ENCODE measurements at regions not wholly inside any gene's neighbourhood (a gene's known extent, or its start where the extent isn't known, plus 50 kb on each side); places are given as distances from the start of the nearest gene placed in this dataset.

DNA sequence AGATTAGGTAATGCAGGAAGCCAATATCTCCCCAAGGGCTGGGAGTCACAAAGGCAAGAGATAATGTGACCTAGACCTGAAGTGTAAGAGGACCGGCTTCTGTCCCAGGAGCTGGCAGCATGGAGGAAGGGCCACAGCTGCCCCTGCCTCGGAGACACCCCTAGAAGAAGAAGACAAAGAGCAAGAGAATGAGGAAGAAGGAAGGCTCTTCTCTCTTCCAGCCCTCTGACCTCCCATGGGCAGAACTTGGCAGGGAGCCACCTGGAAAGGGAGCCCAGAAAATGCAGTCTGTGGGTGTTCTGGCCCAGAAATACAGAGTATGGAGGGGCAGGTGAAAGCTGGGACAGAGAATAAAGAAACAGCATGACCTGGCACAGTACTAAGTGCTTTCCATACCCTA, 151.0 kb downstream of the C5orf15 start:
- TF ChIP-seq, protein P1, sequence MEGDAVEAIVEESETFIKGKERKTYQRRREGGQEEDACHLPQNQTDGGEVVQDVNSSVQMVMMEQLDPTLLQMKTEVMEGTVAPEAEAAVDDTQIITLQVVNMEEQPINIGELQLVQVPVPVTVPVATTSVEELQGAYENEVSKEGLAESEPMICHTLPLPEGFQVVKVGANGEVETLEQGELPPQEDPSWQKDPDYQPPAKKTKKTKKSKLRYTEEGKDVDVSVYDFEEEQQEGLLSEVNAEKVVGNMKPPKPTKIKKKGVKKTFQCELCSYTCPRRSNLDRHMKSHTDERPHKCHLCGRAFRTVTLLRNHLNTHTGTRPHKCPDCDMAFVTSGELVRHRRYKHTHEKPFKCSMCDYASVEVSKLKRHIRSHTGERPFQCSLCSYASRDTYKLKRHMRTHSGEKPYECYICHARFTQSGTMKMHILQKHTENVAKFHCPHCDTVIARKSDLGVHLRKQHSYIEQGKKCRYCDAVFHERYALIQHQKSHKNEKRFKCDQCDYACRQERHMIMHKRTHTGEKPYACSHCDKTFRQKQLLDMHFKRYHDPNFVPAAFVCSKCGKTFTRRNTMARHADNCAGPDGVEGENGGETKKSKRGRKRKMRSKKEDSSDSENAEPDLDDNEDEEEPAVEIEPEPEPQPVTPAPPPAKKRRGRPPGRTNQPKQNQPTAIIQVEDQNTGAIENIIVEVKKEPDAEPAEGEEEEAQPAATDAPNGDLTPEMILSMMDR (IDR thresholded peaks at IDR 0.05): no peak
- TF ChIP-seq POLR2AphosphoS5 (IDR thresholded peaks at IDR 0.05) (no peak), POLR2A (IDR thresholded peaks at IDR 0.05; ENCODE audit: low read depth) (no peak), EP300 (IDR thresholded peaks at IDR 0.05) (no peak)
